SK-N-SH (cell line): ENCODE measurements at regions not wholly inside any gene's neighbourhood (a gene's known extent, or its start where the extent isn't known, plus 50 kb on each side); places are given as distances from the start of the nearest gene placed in this dataset.
A peak's percentile ranks its signal among the peaks of the same experiment; 100 is the strongest.
"Not testable (repeated sequence)": the region's sequence is repeated elsewhere in the genome, so short reads cannot be mapped to it uniquely, and the experiment has no call there.

Source experiments
- CTCF ChIA-PET: fragments of 300-600, 350-600 bp; formaldehyde crosslinking; extraction: SDS; loops from one replicate; lab custom pipeline; 2021; lab: Yijun Ruan, JAX
- POLR2A ChIA-PET: fragments of 350-600 bp; sonication (Branson Sonifier 250); formaldehyde crosslinking; extraction: SDS; loops from one replicate; lab custom pipeline; 2020; ENCODE audit warnings: antibody characterized with exemption, inconsistent platforms; lab: Yijun Ruan, JAX
- DNase-seq: peaks from one replicate; pipeline ENCODE4 v3.0.0; 2012
- H2AFZ ChIP-seq: fragments of 200-600 bp; sonication (generic); 2 replicates; pipeline ENCODE4 v1.8.1; 2016; ENCODE audit warnings: antibody characterized with exemption, mild to moderate bottlenecking, low read depth
- H3F3A ChIP-seq: fragments of 200-600 bp; sonication (generic); replicated peaks from 2 replicates; pipeline ENCODE3; 2016; ENCODE audit warnings: antibody characterized with exemption, mild to moderate bottlenecking; ENCODE audit not compliant: insufficient read depth
- H3K27ac ChIP-seq, 2 experiments: fragments of 200-500 bp in 1 of 2; fragments of 200-600 bp in 1 of 2; sonication (Bioruptor generic) in 1 of 2; sonication (generic), shearing (Covaris generic) in 1 of 2; 2 replicates each; pipeline versions ENCODE4 v1.5.1 to v1.6.1; 2014 to 2016; ENCODE audit warnings: low read depth in 2 of 2, inconsistent platforms in 1 of 2, low read length in 1 of 2, mild to moderate bottlenecking in 1 of 2, mixed read lengths in 1 of 2
- H3K27me3 ChIP-seq: fragments of 200-600 bp; sonication (generic), shearing (Covaris generic); 2 replicates; pipeline ENCODE4 v1.6.1; 2016; ENCODE audit warnings: mixed run types; ENCODE audit not compliant: insufficient read depth
- H3K36me3 ChIP-seq, 2 experiments: fragments of 200-500 bp in 1 of 2; fragments of 200-600 bp in 1 of 2; sonication (Bioruptor generic) in 1 of 2; sonication (generic) in 1 of 2; replicated peaks in 1 of 2; 2 replicates each; pipeline versions ENCODE3 to v1.5.1; 2014 to 2016; ENCODE audit warnings: low read length in 1 of 2, mild to moderate bottlenecking in 1 of 2; ENCODE audit not compliant: insufficient read depth in 2 of 2, control insufficient read depth in 1 of 2
- H3K4me1 ChIP-seq, 2 experiments: fragments of 200-500 bp in 1 of 2; fragments of 200-600 bp in 1 of 2; sonication (Bioruptor generic) in 1 of 2; sonication (generic), shearing (Covaris generic) in 1 of 2; 2 replicates each; pipeline versions ENCODE4 v1.5.1 to v1.6.1; 2014 to 2016; ENCODE audit warnings: low read depth in 1 of 2, low read length in 1 of 2, mixed run types in 1 of 2; ENCODE audit not compliant: insufficient read depth in 2 of 2, control insufficient read depth in 1 of 2
- H3K4me2 ChIP-seq: fragments of 200-600 bp; sonication (generic), shearing (Covaris generic); 2 replicates; pipeline ENCODE4 v1.6.1; 2017; ENCODE audit warnings: mixed run types
- H3K4me3 ChIP-seq, 2 experiments: fragments of 200-500 bp in 1 of 2; fragments of 200-600 bp in 1 of 2; sonication (Bioruptor generic) in 1 of 2; sonication (generic), shearing (Covaris generic) in 1 of 2; 2 replicates each; pipeline versions ENCODE4 v1.5.1 to v1.8.1; 2014 to 2016; ENCODE audit warnings: low read depth in 2 of 2, inconsistent platforms in 1 of 2, low read length in 1 of 2, mild to moderate bottlenecking in 1 of 2, mixed read lengths in 1 of 2, moderate library complexity in 1 of 2
- H3K79me2 ChIP-seq: fragments of 200-600 bp; sonication (generic); 2 replicates; pipeline ENCODE4 v1.8.1; 2017; ENCODE audit warnings: mild to moderate bottlenecking; ENCODE audit not compliant: insufficient read depth
- H3K9ac ChIP-seq: fragments of 200-600 bp; sonication (generic); 2 replicates; pipeline ENCODE4 v1.6.1; 2017; ENCODE audit warnings: mixed run types
- H3K9me2 ChIP-seq: fragments of 200-600 bp; sonication (generic); 2 replicates; pipeline ENCODE4 v1.6.1; 2017; ENCODE audit warnings: mixed run types
- H3K9me3 ChIP-seq: fragments of 200-600 bp; sonication (generic); 2 replicates; pipeline ENCODE4 v1.6.1; 2017; ENCODE audit warnings: mixed run types, mild to moderate bottlenecking, moderate library complexity
- H4K20me1 ChIP-seq: fragments of 200-600 bp; sonication (generic); 2 replicates; pipeline ENCODE4 v1.6.1; 2017; ENCODE audit warnings: mild to moderate bottlenecking, mixed run types; ENCODE audit not compliant: insufficient read depth
- CHD2 ChIP-seq: fragments of 150-350 bp; IDR thresholded peaks from 2 replicates; pipeline ENCODE4 v1.6.1; 2018; ENCODE audit warnings: low read length; ENCODE audit not compliant: partially characterized antibody
- CTCF ChIP-seq: fragments of 200-600 bp; sonication (generic); IDR thresholded peaks from 2 replicates; pipeline ENCODE4 v1.6.1; 2017; ENCODE audit warnings: antibody characterized with exemption, mild to moderate bottlenecking, moderate library complexity
- ELF1 ChIP-seq: IDR thresholded peaks from 2 replicates; pipeline ENCODE4 v1.4.0; 2012
- GATA2 ChIP-seq: sonication (generic); formaldehyde crosslinking; IDR thresholded peaks from 2 replicates; pipeline ENCODE4 v1.5.0; 2020; ENCODE audit warnings: mild to moderate bottlenecking, missing genetic modification reagents
- MEF2A ChIP-seq: IDR thresholded peaks from 2 replicates; pipeline ENCODE4 v1.4.0; 2012; ENCODE audit warnings: low read depth, borderline replicate concordance
- RAD21 ChIP-seq: IDR thresholded peaks from 2 replicates; pipeline ENCODE4 v1.6.1; 2012; ENCODE audit warnings: mild to moderate bottlenecking, low read length
- RFX5 ChIP-seq: IDR thresholded peaks from 2 replicates; pipeline ENCODE4 v1.6.1; 2012; ENCODE audit warnings: mild to moderate bottlenecking, improper control_type of control experiment, low read length
- TCF12 ChIP-seq: IDR thresholded peaks from 2 replicates; pipeline ENCODE4 v1.4.0; 2012
- WGBS: methylation state at CpG from one replicate; pipeline ENCODE4 v1.1.6; 2017; ENCODE audit warnings: low lambda C conversion rate; 5-methylcytosine and 5-hydroxymethylcytosine counted together
- TF ChIP-seq, protein P1 (sequence below): IDR thresholded peaks from 2 replicates; pipeline ENCODE4 v1.4.0; 2012; ENCODE audit warnings: low read depth, borderline replicate concordance

GRCh38 chr10:111316722-111317212, 239.9 kb downstream of the ADRA2A start:
- Histone ChIP-seq H3K36me3 (no peaks in the 10 kb centered on the region), H3F3A (no peaks in the 10 kb centered on the region), H3K9me3 (no peaks in the 10 kb centered on the region), H3K27me3 (no peaks in the 10 kb centered on the region), H3K4me3 (no peak overlapping the region), H3K9ac (no peak overlapping the region), H2AFZ (no peak overlapping the region), H4K20me1 (no peaks in the 10 kb centered on the region), H3K4me2 (no peak overlapping the region), H3K4me1 (no peaks in the 10 kb centered on the region; a peak in 1 of 4 replicates), H3K27ac (no peak overlapping the region), H3K79me2 (no peaks in the 10 kb centered on the region), H3K9me2 (no peaks in the 10 kb centered on the region)
- TF ChIP-seq MEF2A (no peak), ELF1 (no peak)
- 15% methylated on average over 4 of the region's 4 CpGs for WGBS
- POLR2A ChIA-PET, result no interaction called here
- no peak for DNase-seq
- CTCF ChIA-PET, result interaction anchor here (1.1 to 1.4 kb wide), 2 partner anchors 9 to 240 kb away, joined by 5 to 6 read pairs; partner anchors contain the start of gene ADRA2A

GRCh38 chr10:111319866-111320265, 243.0 kb downstream of the ADRA2A start:
- H3K4me2 ChIP-seq, result no peak overlapping the region
- H3K9me2 ChIP-seq, result no peaks in the 10 kb centered on the region

DNA sequence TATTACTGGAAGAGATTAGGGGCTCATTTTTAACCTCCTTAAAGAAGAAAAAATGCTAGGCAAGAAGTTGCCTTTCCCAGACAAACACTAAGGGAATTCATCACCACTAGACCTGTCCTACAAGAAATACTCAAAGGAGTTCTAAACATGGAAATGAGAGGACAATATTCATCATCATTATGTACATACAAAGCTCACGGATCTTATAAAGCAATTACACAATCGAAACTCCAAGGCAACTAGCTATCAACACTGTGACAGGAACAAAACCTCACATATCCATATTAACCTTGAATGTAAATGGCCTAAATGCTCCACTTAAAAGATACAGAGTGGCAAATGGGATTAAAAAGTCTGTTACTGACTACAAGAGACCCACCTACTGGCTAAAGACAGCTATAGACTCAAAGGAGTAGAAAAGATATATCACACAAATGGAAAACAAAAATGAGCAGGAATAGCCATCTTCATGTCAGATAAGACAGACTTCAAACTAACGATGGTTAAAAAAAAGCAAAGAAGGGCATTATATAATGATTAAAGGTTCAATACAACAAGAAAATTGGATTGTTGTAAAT, 246.6 kb downstream of the ADRA2A start:
- ChIA-PET POLR2A (no interaction called here), CTCF (interaction anchor here (0.9 to 1.2 kb wide), 4 partner anchors 15 to 276 kb away, joined by 3 to 4 read pairs (median 3); partner anchors contain the start of gene ADRA2A)
- Histone ChIP-seq H3F3A (no peaks in the 10 kb centered on the region), H3K9me2 (no peaks in the 10 kb centered on the region), H3K4me2 (no peak overlapping the region), H3K27ac (no peak overlapping the region), H3K36me3 (no peaks in the 10 kb centered on the region), H3K79me2 (no peaks in the 10 kb centered on the region), H3K4me1 (no peaks in the 10 kb centered on the region), H2AFZ (no peak overlapping the region), H3K9ac (no peak overlapping the region)
- DNase-seq, result no peak
- 10% methylated on average over 3 of the region's 3 CpGs for WGBS
- TF ChIP-seq, protein P1, sequence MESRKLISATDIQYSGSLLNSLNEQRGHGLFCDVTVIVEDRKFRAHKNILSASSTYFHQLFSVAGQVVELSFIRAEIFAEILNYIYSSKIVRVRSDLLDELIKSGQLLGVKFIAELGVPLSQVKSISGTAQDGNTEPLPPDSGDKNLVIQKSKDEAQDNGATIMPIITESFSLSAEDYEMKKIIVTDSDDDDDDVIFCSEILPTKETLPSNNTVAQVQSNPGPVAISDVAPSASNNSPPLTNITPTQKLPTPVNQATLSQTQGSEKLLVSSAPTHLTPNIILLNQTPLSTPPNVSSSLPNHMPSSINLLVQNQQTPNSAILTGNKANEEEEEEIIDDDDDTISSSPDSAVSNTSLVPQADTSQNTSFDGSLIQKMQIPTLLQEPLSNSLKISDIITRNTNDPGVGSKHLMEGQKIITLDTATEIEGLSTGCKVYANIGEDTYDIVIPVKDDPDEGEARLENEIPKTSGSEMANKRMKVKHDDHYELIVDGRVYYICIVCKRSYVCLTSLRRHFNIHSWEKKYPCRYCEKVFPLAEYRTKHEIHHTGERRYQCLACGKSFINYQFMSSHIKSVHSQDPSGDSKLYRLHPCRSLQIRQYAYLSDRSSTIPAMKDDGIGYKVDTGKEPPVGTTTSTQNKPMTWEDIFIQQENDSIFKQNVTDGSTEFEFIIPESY, result no peak
- TF ChIP-seq RAD21 (peak; percentile 53), CTCF (0 out of 2 replicates have a peak, but pooled peaks have one; percentile 7), CHD2 (no peak)
- TF ChIP-seq, all 33 proteins: peak for 2
- no peaks in the 10 kb centered on the region for H3K27me3 ChIP-seq
- H3K4me3 ChIP-seq, result no peak overlapping the region
- no peaks in the 10 kb centered on the region for H4K20me1 ChIP-seq
- H3K9me3 ChIP-seq, result no peaks in the 10 kb centered on the region

More at GRCh38 chr10:111319866-111320265, 243.0 kb downstream of the ADRA2A start:
- no peak overlapping the region for H3K4me3 ChIP-seq
- H3K9me3 ChIP-seq, result no peaks in the 10 kb centered on the region
- H3K27ac ChIP-seq, result no peak overlapping the region
- no peak overlapping the region for H2AFZ ChIP-seq
- H3K9ac ChIP-seq, result no peak overlapping the region
- H3K4me1 ChIP-seq, result no peaks in the 10 kb centered on the region; a peak in 1 of 4 replicates
- CTCF ChIA-PET, result interaction anchor here (2.2 to 2.3 kb wide), 2 partner anchors 243 to 244 kb away, joined by 7 to 10 read pairs; partner anchors contain the start of gene ADRA2A
- no peaks in the 10 kb centered on the region for H3F3A ChIP-seq
- H3K79me2 ChIP-seq, result no peaks in the 10 kb centered on the region
- no peaks in the 10 kb centered on the region for H3K36me3 ChIP-seq
- POLR2A ChIA-PET, result no interaction called here
- TF ChIP-seq RFX5 (no peak), TCF12 (no peak), GATA2 (CRISPR knock-in tag) (no peak)
- TF ChIP-seq, all 33 proteins: peak for 0
- Histone ChIP-seq H3K27me3 (no peaks in the 10 kb centered on the region), H4K20me1 (no peaks in the 10 kb centered on the region)
- DNase-seq, result no peak

- H3K4me2 ChIP-seq, H3K9ac ChIP-seq, DNase-seq, H3K9me3 ChIP-seq, H3K27ac ChIP-seq, H3K9me2 ChIP-seq, H3K79me2 ChIP-seq, H3K4me3 ChIP-seq, H3K27me3 ChIP-seq, H3K36me3 ChIP-seq, H2AFZ ChIP-seq, POLR2A ChIA-PET, H3F3A ChIP-seq, H3K4me1 ChIP-seq, H4K20me1 ChIP-seq: not testable (repeated sequence)
- CTCF ChIA-PET, result interaction anchor here (2.5 to 2.6 kb wide), 2 partner anchors 13 to 256 kb away, joined by 11 to 12 read pairs; partner anchors contain the start of gene ADRA2A
- 0% methylated on average over 1 of the region's 1 CpG for WGBS
Observed at GRCh38 chr10:111332174-111332573, 255.3 kb downstream of the ADRA2A start.
